Hepatocyte (in vitro differentiated cells): ENCODE measurements at regions not wholly inside any gene's neighbourhood (a gene's known extent, or its start where the extent isn't known, plus 50 kb on each side); places are given as distances from the start of the nearest gene placed in this dataset.

Experiments used
- EZH2 ChIP-seq: fragments of 200-600 bp; sonication (generic); IDR thresholded peaks from 2 replicates; pipeline ENCODE4 v1.6.1; 2016; ENCODE audit warnings: antibody characterized with exemption, mild to moderate bottlenecking, borderline replicate concordance
- EZH2phosphoT487 ChIP-seq: fragments of 200-600 bp; sonication (generic); IDR thresholded peaks from one replicate; pipeline ENCODE4 v1.6.1; 2018; ENCODE audit warnings: antibody characterized with exemption, mild to moderate bottlenecking, low read depth, moderate library complexity; ENCODE audit not compliant: unreplicated experiment, severe bottlenecking
- TF ChIP-seq, protein P1 (sequence below): fragments of 200-600 bp; sonication (generic); IDR thresholded peaks from 2 replicates; pipeline ENCODE4 v1.5.1; 2016; ENCODE audit warnings: antibody characterized with exemption, mild to moderate bottlenecking; ENCODE audit not compliant: poor library complexity

GRCh38 chr1:219692981-219693380 lies 80.1 kb upstream of the ZC3H11B start:
- TF ChIP-seq EZH2, result no peak
- TF ChIP-seq, protein P1, sequence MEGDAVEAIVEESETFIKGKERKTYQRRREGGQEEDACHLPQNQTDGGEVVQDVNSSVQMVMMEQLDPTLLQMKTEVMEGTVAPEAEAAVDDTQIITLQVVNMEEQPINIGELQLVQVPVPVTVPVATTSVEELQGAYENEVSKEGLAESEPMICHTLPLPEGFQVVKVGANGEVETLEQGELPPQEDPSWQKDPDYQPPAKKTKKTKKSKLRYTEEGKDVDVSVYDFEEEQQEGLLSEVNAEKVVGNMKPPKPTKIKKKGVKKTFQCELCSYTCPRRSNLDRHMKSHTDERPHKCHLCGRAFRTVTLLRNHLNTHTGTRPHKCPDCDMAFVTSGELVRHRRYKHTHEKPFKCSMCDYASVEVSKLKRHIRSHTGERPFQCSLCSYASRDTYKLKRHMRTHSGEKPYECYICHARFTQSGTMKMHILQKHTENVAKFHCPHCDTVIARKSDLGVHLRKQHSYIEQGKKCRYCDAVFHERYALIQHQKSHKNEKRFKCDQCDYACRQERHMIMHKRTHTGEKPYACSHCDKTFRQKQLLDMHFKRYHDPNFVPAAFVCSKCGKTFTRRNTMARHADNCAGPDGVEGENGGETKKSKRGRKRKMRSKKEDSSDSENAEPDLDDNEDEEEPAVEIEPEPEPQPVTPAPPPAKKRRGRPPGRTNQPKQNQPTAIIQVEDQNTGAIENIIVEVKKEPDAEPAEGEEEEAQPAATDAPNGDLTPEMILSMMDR, result no peak
- TF ChIP-seq EZH2phosphoT487, result no peak
